GM12878 (cell line): ENCODE measurements at regions not wholly inside any gene's neighbourhood (a gene's known extent, or its start where the extent isn't known, plus 50 kb on each side); places are given as distances from the start of the nearest gene placed in this dataset.

Source experiments
- ATAC-seq: fragments of 200-7000 bp; cut with Tn5 transposase; 3 replicates; pipeline ENCODE4 v1.9.1; 2020; ENCODE audit warnings: mild to moderate bottlenecking, moderate library complexity
- BruUV-seq: library from RNA; stranded (reverse); fragments of 400-500 nt; replicated peaks from 2 replicates; lab custom pipeline; 2021; lab: Mats Ljungman, UMichigan
- CTCF ChIA-PET: fragments of 300-600 bp; sonication (Branson Sonifier 250); formaldehyde crosslinking; extraction: SDS; loops from one replicate; lab custom pipeline; 2021; ENCODE audit warnings: inconsistent platforms; lab: Yijun Ruan, JAX
- POLR2A ChIA-PET: fragments of 350-600 bp; formaldehyde crosslinking; extraction: SDS; loops from one replicate; lab custom pipeline; 2021; ENCODE audit warnings: inconsistent platforms; lab: Charles Lee
- RAD21 ChIA-PET: fragments of 300-600 bp; sonication (Branson Sonifier 250); formaldehyde crosslinking; loops from one replicate; lab custom pipeline; 2023; ENCODE audit warnings: antibody characterized with exemption; ENCODE audit not compliant: unreplicated experiment; lab: Charles Lee
- SMC1A ChIA-PET: fragments of 300-600 bp; sonication (Branson Sonifier 250); formaldehyde crosslinking; loops from one replicate; lab custom pipeline; 2023; ENCODE audit not compliant: unreplicated experiment, uncharacterized antibody; lab: Charles Lee
- DNase-seq: peaks from one replicate; pipeline ENCODE4 v3.0.0-alpha.2; 2011; ENCODE audit warnings: low read depth, low spot score
- FAIRE-seq: peaks from 3 replicates; lab custom pipeline; 2011; peaks lifted over from hg19 to GRCh38; lab: Jason Lieb, UNC
- H2AFZ ChIP-seq: 2 replicates; pipeline ENCODE4 v1.6.0; 2011; ENCODE audit warnings: low read depth, low read length, control low read depth; ENCODE audit not compliant: control insufficient read depth
- H3K27ac ChIP-seq: 2 replicates; pipeline ENCODE4 v1.5.1; 2011; ENCODE audit warnings: control low read depth; ENCODE audit not compliant: control insufficient read depth, insufficient read depth
- H3K27me3 ChIP-seq, 2 experiments: replicated peaks in 1 of 2; 2 replicates each; pipeline versions ENCODE4 v1.6.0 to v1.6.1; 2011; ENCODE audit warnings: low read length in 1 of 2; ENCODE audit not compliant: control insufficient read depth in 2 of 2, insufficient read depth in 2 of 2
- H3K36me3 ChIP-seq, 2 experiments: 2 replicates each; pipeline ENCODE4 v1.5.1; 2011; ENCODE audit warnings: low read length in 1 of 2; ENCODE audit not compliant: control insufficient read depth in 2 of 2, insufficient read depth in 2 of 2
- H3K4me1 ChIP-seq: 2 replicates; pipeline ENCODE4 v1.6.1; 2011; ENCODE audit warnings: mild to moderate bottlenecking, low read length, moderate library complexity, mixed read lengths; ENCODE audit not compliant: control insufficient read depth, insufficient read depth
- H3K4me2 ChIP-seq: 2 replicates; pipeline ENCODE4 v1.6.0; 2011; ENCODE audit warnings: control low read depth; ENCODE audit not compliant: control insufficient read depth, insufficient read depth
- H3K4me3 ChIP-seq: fragments of 200-600 bp; sonication (generic); 2 replicates; pipeline ENCODE4 v1.5.1; 2016
- H3K79me2 ChIP-seq: 2 replicates; pipeline ENCODE4 v1.6.0; 2011; ENCODE audit warnings: low read length; ENCODE audit not compliant: control insufficient read depth, insufficient read depth
- H3K9ac ChIP-seq: 2 replicates; pipeline ENCODE4 v1.8.0; 2011; ENCODE audit warnings: low read length, control low read depth, mixed read lengths; ENCODE audit not compliant: control insufficient read depth, insufficient read depth
- H3K9me3 ChIP-seq: replicated peaks from 3 replicates; pipeline ENCODE4 v1.5.1; 2011; ENCODE audit warnings: mild to moderate bottlenecking, low read length; ENCODE audit not compliant: control insufficient read depth, insufficient read depth
- H4K20me1 ChIP-seq: 2 replicates; pipeline ENCODE4 v1.6.0; 2011; ENCODE audit not compliant: control insufficient read depth, insufficient read depth
- BCL3 ChIP-seq: IDR thresholded peaks from 2 replicates; pipeline ENCODE4 v1.6.1; 2011; ENCODE audit warnings: borderline replicate concordance, low read depth, mild to moderate bottlenecking, moderate library complexity, low read length; ENCODE audit not compliant: insufficient read depth, poor library complexity, severe bottlenecking
- FOXK2 ChIP-seq: fragments of 450-650 bp; IDR thresholded peaks from 2 replicates; pipeline ENCODE4 v1.6.1; 2017; ENCODE audit warnings: mild to moderate bottlenecking, moderate library complexity
- HCFC1 ChIP-seq: fragments of 150-350 bp; IDR thresholded peaks from 2 replicates; pipeline ENCODE4 v1.6.1; 2014; ENCODE audit warnings: low read length
- HDGF ChIP-seq: fragments of 450-650 bp; IDR thresholded peaks from 2 replicates; pipeline ENCODE4 v1.6.1; 2016; ENCODE audit warnings: antibody characterized with exemption
- MYC ChIP-seq: IDR thresholded peaks from 2 replicates; pipeline ENCODE4 v1.6.1; 2011; ENCODE audit warnings: mild to moderate bottlenecking, low read length, moderate library complexity, inconsistent platforms; ENCODE audit not compliant: insufficient read depth, insufficient replicate concordance, insufficient read length, severe bottlenecking
- POU2F2 ChIP-seq: IDR thresholded peaks from 3 replicates; pipeline ENCODE4 v1.6.1; 2011; ENCODE audit warnings: low read depth, mild to moderate bottlenecking, low read length, borderline replicate concordance
- RBBP5 ChIP-seq: fragments of 200-600 bp; sonication (generic); conservative IDR thresholded peaks from 2 replicates; pipeline ENCODE4 v1.6.1; 2016
- SMC3 ChIP-seq: IDR thresholded peaks from 2 replicates; pipeline ENCODE4 v1.6.1; 2011; ENCODE audit warnings: low read length, improper control_type of control experiment, borderline replicate concordance
- SP1 ChIP-seq: IDR thresholded peaks from one replicate; pipeline ENCODE4 v1.6.1; 2011; ENCODE audit warnings: low read depth, low read length
- STAT3 ChIP-seq: IDR thresholded peaks from 2 replicates; pipeline ENCODE4 v1.6.1; 2011; ENCODE audit warnings: low read depth, low read length, improper control_type of control experiment
- ZNF24 ChIP-seq: fragments of 450-650 bp; IDR thresholded peaks from 2 replicates; pipeline ENCODE4 v1.6.1; 2017; ENCODE audit warnings: antibody characterized with exemption, mild to moderate bottlenecking
- WGBS: methylation state at CpG from one replicate; pipeline ENCODE4 v1.1.6; 2016; ENCODE audit warnings: low lambda C conversion rate; ENCODE audit not compliant: insufficient replicate concordance, insufficient coverage; ENCODE audit errors: missing lambda C conversion rate; 5-methylcytosine and 5-hydroxymethylcytosine counted together
- in situ Hi-C: fragments of 300-500 bp; cut with MboI; formaldehyde crosslinking; loops from 9 replicates; pipeline ENCODE4 v1.14.3; 2018; ENCODE audit warnings: mixed read lengths
- intact Hi-C: fragments of 100-400 bp; cut with micrococcal nuclease; formaldehyde crosslinking; loops from one replicate; pipeline ENCODE4 v1.14.2; 2022; ENCODE audit not compliant: unreplicated experiment
- TF ChIP-seq, protein P1 (sequence below): fragments of 450-650 bp; IDR thresholded peaks from 2 replicates; pipeline ENCODE4 v1.6.1; 2017; ENCODE audit warnings: mild to moderate bottlenecking, moderate library complexity

DNA sequence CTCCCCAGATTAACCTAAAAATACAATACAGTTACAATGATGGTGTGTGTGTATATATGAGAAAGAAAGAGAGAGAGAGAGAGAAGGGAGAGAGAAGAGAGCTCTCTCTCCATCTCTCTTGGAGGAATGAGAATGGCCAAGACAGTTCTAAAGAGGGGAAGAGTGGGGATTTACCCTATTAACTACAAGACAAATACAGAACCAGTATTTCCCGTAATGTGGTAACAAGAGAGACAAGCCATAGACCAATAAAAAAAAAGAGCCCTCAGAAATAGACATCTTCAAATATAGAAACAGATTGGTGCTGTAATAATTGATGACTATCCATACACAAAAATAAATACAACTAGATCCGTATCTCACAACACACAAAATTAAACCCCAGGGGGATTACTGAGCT, 87.0 kb downstream of the NSMCE3 start:
- no peak for TF ChIP-seq STAT3
- 47% methylated on average over 2 of the region's 2 CpGs for WGBS
- Histone ChIP-seq H3K9me3 (no peaks in the 10 kb centered on the region; the same call in 2 of the 3 replicates), H3K4me2 (no peak overlapping the region), H3K27ac (no peak overlapping the region), H2AFZ (no peak overlapping the region), H3K79me2 (no peaks in the 10 kb centered on the region), H3K4me1 (no peaks in the 10 kb centered on the region), H4K20me1 (no peaks in the 10 kb centered on the region), H3K4me3 (no peak overlapping the region), H3K36me3 (no peaks in the 10 kb centered on the region), H3K9ac (no peak overlapping the region), H3K27me3 (no peaks in the 10 kb centered on the region)
- ChIA-PET SMC1A (no interaction called here), RAD21 (no interaction called here), CTCF (no interaction called here), POLR2A (no interaction called here)
- in situ Hi-C loops (no loop called here), intact Hi-C loops (no loop called here)
- BruUV-seq, result no TSS peak
- DNase-seq (no peak), ATAC-seq (no peak), FAIRE-seq (no peak)

- H3K9ac ChIP-seq, result no peak overlapping the region
- DNase-seq (no peak), ATAC-seq (no peak), FAIRE-seq (no peak)
- RAD21 ChIA-PET, result no interaction called here
- H3K27me3 ChIP-seq, result no peaks in the 10 kb centered on the region
- no peaks in the 10 kb centered on the region; the same call in 2 of the 3 replicates for H3K9me3 ChIP-seq
- no peaks in the 10 kb centered on the region for H3K36me3 ChIP-seq
- WGBS, result 48% methylated on average over 23 of the region's 23 CpGs
- no peaks in the 10 kb centered on the region for H4K20me1 ChIP-seq
- SMC1A ChIA-PET, result no interaction called here
- intact Hi-C loops (no loop called here), in situ Hi-C loops (no loop called here)
- no peak overlapping the region for H2AFZ ChIP-seq
- H3K4me2 ChIP-seq, result no peak overlapping the region
- CTCF ChIA-PET, result no interaction called here
- H3K4me3 ChIP-seq, result no peak overlapping the region
- no peak overlapping the region for H3K27ac ChIP-seq
- H3K4me1 ChIP-seq, result no peaks in the 10 kb centered on the region
- H3K79me2 ChIP-seq, result no peaks in the 10 kb centered on the region
- POLR2A ChIA-PET, result no interaction called here
- BruUV-seq, result no TSS peak
- TF ChIP-seq SMC3 (no peak), RBBP5 (no peak), FOXK2 (no peak), HDGF (no peak), POU2F2 (no peak), SP1 (no peak), MYC (no peak), ZNF24 (no peak), BCL3 (no peak), HCFC1 (no peak)
- TF ChIP-seq, protein P1, sequence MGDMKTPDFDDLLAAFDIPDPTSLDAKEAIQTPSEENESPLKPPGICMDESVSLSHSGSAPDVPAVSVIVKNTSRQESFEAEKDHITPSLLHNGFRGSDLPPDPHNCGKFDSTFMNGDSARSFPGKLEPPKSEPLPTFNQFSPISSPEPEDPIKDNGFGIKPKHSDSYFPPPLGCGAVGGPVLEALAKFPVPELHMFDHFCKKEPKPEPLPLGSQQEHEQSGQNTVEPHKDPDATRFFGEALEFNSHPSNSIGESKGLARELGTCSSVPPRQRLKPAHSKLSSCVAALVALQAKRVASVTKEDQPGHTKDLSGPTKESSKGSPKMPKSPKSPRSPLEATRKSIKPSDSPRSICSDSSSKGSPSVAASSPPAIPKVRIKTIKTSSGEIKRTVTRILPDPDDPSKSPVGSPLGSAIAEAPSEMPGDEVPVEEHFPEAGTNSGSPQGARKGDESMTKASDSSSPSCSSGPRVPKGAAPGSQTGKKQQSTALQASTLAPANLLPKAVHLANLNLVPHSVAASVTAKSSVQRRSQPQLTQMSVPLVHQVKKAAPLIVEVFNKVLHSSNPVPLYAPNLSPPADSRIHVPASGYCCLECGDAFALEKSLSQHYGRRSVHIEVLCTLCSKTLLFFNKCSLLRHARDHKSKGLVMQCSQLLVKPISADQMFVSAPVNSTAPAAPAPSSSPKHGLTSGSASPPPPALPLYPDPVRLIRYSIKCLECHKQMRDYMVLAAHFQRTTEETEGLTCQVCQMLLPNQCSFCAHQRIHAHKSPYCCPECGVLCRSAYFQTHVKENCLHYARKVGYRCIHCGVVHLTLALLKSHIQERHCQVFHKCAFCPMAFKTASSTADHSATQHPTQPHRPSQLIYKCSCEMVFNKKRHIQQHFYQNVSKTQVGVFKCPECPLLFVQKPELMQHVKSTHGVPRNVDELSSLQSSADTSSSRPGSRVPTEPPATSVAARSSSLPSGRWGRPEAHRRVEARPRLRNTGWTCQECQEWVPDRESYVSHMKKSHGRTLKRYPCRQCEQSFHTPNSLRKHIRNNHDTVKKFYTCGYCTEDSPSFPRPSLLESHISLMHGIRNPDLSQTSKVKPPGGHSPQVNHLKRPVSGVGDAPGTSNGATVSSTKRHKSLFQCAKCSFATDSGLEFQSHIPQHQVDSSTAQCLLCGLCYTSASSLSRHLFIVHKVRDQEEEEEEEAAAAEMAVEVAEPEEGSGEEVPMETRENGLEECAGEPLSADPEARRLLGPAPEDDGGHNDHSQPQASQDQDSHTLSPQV, result no peak
Observed at GRCh38 chr15:29172742-29173725, 96.6 kb downstream of the NSMCE3 start.
